ENCODE measurements at regions not wholly inside any gene's neighbourhood (a gene's known extent, or its start where the extent isn't known, plus 50 kb on each side); places are given as distances from the start of the nearest gene placed in this dataset.

GRCh38 chr13:63005625-63006024 is 1590.0 kb upstream of the PCDH20 start:
- no peak for DNase-seq

- no peak for DNase-seq
Observed at GRCh38 chr13:62997696-62998095, 1582.0 kb upstream of the PCDH20 start.

DNA sequence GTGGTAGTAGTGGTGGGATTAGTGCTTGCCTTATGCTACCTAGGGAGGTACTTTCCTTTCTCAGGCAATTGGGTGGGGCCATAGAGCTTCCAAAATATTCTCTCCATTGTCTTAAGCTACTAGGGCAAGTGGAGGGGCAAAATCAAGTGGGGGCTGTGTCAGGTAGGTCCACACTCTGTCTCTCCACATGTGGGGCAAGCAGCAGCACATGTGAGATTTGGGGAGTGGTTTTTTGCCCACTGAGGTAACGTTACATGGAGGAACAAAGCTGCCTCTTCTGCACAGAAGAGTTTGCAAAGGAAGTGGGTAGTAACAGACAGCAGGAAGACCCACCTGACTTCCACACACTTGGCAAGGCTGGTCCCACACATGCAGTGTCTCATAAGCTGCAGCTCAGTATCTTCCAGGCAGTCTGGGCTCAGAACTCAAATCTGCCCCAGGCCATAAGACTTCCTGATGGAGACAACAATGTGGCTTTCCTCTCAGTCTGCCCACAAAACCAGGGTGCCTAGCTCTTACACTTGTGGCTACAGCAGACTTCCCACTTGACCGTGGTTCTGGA is 1581.5 kb upstream of the PCDH20 start:
- DNase-seq = no peak

DNA sequence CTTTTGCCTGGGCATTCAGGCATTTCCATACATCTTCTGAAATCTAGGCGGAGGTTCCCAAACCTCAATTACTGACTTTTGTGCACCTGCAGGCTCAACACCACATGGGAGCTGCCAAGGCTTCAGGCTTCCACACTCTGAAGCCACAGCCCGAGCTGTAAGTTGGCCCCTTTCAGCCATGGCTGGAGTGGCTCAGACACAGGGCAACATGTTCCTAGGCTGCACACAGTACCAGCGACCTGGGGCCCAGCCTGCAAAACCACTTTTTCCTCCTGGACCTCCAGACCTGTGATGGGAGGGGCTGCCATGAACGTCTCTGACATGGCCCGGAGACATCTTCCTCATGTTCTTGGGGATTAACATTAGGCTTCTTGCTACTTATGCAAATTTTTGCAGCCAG is 1558.2 kb upstream of the PCDH20 start:
- no peak for DNase-seq

- DNase-seq = no peak
Observed at GRCh38 chr13:62964522-62964921, 1548.9 kb upstream of the PCDH20 start.

GRCh38 chr13:62960723-62961122 is 1545.1 kb upstream of the PCDH20 start:
- no peak for DNase-seq

GRCh38 chr13:62933809-62934208 is 1518.2 kb upstream of the PCDH20 start:
- no peak for DNase-seq

DNA sequence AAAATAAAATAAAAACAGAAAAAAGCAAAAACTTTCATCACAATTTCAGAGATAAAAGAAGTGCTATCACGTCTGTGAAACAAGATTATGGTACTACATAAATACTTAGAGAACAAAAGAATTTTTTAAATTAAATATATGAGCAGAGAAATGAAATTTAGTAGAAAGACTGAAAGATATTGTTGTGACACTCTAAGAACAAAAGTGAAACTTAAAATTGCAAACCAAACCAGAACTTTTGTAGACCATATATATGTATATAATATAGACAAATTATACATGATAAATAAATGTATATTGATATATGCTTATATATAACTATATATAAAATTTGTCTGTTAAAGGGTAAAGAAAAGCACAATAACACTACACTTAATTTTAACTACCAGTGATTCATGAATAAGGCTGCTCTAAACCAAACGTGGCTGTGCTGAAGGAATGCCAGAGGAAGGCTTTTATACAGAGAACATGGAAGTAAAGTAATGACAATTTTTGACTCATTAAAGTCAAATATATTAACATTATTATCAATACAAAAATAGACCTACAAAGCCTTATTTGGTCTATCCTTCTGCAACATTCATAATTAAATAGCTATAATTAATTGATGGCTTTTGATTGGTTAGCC is 1516.7 kb upstream of the PCDH20 start:
- DNase-seq = no peak

DNA sequence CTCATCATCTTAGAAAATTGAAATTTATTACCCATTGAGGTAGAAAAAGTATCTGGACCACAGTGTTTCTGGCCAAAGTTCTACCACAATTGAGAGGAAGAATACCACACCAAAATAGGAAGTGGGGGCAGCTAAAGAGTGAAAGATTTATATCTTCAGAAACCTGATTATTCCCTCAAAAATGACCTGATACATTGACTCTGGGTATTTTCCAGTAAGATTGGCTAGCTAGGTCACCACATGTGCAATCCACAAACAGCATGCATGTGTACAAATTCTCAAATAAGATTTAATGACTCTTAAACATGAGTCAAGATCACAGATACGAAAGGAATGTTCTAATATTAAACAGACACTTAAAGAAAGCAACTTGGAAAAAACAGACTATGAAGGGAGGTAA is 1516.2 kb upstream of the PCDH20 start:
- no peak for DNase-seq

DNA sequence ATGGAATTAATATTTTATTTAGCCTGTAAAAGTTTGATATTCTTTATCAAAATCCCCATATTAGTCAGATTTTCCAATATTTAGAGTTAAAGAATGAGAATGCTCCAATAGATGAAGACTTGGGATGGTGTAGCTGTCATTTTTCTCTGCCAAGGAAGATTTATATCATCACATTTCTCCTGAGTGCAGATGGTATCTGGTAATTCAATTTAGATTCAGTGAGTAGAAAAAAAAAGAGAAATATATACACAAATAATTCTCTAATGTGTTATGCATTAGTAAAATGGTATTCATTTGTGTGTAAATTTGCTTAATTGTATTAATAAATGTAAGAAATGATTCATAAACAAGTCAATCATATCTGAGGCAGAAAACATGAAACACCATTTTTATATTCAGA is 1508.7 kb upstream of the PCDH20 start:
- no peak for DNase-seq

DNA sequence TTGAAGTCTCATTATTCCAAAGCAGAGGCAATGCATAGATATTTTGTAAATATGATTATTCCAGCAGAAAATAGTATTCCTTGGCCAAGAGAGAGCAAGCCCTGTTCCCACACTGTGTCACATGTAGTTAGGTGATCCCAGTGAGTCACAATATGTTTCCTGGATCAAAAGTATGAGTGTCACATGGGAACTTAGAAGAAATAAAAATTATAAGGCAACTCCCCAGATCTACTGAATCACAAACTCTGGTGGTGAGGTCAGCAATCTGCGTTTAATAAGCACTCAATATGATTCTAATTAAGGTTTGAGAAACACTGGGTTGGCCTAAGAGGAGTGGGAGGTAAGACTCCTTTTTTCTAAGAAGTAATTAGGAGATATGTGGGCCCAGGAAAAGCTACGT is 1504.5 kb upstream of the PCDH20 start:
- no peak for DNase-seq

GRCh38 chr13:62919491-62919890 is 1503.8 kb upstream of the PCDH20 start:
- DNase-seq = no peak

DNA sequence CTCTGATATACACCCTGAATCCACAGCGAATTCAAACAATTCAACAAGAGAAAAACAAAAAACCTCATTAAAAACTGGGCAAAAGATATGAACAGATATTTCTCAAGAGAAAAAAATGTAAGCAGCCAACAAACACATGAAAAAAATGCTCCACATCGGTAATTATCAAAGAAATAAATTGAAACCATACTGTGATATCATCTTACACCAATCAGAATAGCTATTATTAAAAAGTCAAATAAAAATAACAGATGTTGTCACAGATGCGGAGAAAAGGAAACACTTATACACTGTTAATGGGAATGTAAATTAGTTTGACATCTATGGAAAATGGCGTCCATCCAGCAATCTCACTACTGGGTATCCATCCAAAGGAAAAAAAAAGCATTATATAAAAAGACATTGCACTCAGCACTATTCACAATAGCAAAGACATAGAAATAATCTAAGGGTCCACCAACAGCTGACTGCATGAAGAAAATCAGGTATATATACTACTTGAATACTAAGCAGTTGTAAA is 1495.0 kb upstream of the PCDH20 start:
- DNase-seq = no peak

DNA sequence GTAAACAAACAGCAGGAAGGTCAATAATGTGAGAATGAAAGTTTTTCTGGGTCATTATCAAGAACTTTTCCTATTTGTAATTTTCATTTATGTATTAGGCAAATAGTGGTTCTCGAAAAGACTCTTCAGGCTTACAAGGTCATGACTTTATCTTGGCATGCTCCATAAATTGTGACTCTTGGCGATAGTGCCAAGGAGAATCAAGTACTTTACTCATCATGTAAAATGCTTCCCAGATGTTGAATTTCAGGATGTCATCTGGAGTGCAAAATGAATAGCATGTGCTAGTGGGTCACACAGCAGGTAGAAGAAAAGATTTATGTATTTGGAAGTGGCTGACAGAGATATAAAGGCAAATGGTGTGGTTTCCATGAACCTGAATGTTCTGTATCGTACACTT is 1492.7 kb upstream of the PCDH20 start:
- DNase-seq = no peak

DNA sequence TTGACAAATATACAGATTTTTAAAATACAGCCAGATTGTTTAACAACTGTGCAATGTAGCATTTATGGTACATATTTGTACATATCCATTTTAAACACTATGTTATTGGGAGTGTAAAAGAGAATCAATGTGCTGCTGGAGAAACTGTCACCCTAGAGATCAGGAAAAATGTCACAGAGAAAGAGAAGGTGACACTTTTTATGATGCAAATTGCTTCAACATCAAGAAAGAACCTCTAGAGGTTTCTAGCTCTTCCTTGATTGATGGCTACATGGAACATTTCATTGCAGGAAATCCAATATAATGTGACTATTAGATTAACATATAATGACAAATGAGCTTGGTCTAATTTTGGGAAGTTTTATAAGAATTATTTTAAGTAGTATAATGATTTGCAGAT is 1491.2 kb upstream of the PCDH20 start:
- no peak for DNase-seq

GRCh38 chr13:62906469-62906868 is 1490.8 kb upstream of the PCDH20 start:
- DNase-seq = no peak

GRCh38 chr13:62887046-62887445 is 1471.4 kb upstream of the PCDH20 start:
- no peak for DNase-seq

GRCh38 chr13:62879071-62879470 is 1463.4 kb upstream of the PCDH20 start:
- no peak for DNase-seq

DNA sequence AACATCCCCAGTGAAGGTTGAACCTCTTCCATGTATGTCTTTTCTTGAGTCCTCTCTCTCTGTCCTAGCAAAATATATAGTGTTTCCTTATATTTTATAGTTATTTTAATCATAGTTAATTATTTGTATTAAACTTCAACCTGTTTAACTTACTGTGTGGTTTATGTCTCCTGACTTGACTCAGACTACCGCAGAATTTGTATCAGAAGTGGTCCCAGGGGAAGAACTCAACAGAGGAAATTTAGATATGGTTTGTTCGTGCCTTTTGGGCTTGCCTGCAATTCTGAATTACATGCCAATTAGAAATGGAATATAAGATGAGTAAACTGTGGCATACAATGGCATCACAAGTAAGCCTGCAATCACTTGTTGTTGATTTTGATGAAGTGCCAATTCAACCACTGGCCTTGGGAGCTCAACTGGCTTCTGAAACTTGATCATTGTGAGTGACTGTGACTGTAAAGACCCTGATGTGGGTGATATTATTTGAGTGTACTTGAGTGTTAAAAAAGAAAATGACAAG is 1459.5 kb upstream of the PCDH20 start:
- DNase-seq = no peak

GRCh38 chr13:62850331-62850730 is 1434.7 kb upstream of the PCDH20 start:
- DNase-seq = no peak

DNA sequence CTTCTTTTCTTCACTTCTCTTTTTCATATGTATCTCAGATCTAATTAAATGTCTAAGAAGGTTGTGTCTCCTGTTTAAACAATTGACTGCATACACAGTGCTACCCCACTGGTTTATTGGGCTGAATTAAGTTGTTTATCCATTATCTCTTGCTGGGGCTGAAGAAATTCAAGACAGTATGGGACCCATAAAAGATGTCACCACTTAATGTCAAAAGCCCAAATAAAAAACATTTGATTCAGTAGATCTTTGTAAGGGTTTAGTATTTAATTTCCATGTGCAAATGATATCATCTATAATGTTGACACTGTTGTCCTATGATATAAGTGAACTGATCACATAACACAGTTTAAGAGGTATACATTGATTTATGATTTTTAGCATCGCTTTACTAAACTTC is 1431.9 kb upstream of the PCDH20 start:
- no peak for DNase-seq

DNA sequence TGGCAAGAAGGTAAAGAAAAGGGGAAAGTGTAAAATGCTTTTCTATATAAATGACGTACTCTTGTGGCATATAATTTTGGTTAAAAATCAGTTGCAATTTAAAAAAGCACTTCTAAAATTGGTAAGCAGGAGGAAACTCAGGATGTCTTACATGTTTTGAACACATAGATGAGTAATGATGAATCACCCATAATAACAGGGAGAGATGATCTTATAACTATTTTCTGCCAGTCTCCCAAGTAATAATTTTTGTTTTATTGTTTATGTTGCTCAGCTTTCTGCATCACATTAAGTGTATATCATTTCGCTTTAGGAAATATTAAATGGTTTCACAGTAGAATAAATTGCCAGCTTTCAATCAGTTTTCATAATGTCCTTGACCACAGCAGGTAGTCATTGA is 1430.7 kb upstream of the PCDH20 start:
- no peak for DNase-seq

GRCh38 chr13:62839338-62839737 is 1423.7 kb upstream of the PCDH20 start:
- no peak for DNase-seq

- DNase-seq = no peak
Observed at GRCh38 chr13:62838929-62839328, 1423.3 kb upstream of the PCDH20 start.
